Epidermal melanocyte (primary cell): ENCODE measurements at regions not wholly inside any gene's neighbourhood (a gene's known extent, or its start where the extent isn't known, plus 50 kb on each side); places are given as distances from the start of the nearest gene placed in this dataset.

Experiments
- DNase-seq: peaks from one replicate; pipeline ENCODE4 v3.0.0; 2011; ENCODE audit warnings: low spot score; ENCODE audit not compliant: insufficient read length

DNA sequence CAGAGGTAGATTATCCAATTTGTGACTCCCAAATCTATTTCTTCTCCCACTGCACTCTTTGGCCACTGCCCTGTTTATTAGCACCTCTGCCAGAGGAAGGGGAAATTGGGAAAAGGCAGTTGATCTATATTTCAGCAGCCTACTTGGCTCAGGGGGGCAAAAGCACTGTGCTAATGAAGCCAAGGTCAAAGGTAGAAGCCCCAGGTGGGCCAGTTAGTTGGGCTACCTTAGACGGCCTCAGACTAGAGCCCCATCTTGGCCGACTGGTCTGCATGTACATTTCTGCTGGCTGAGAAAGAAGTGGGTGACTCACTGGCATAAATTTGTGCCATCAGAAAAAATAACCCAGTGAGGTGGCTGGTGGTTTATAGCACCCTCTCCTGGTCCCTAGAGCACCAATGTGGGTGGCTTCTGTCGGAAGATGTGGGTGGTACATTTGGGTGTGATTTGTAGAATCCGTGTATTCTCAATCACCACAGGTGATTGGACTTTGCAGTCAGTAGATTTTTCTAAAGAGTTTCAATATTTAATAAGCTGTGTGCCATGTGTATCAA is 293.3 kb upstream of the MKI67 start:
- DNase-seq, result no peak

GRCh38 chr10:128420623-128421022 is 294.4 kb upstream of the MKI67 start:
- no peak for DNase-seq

DNA sequence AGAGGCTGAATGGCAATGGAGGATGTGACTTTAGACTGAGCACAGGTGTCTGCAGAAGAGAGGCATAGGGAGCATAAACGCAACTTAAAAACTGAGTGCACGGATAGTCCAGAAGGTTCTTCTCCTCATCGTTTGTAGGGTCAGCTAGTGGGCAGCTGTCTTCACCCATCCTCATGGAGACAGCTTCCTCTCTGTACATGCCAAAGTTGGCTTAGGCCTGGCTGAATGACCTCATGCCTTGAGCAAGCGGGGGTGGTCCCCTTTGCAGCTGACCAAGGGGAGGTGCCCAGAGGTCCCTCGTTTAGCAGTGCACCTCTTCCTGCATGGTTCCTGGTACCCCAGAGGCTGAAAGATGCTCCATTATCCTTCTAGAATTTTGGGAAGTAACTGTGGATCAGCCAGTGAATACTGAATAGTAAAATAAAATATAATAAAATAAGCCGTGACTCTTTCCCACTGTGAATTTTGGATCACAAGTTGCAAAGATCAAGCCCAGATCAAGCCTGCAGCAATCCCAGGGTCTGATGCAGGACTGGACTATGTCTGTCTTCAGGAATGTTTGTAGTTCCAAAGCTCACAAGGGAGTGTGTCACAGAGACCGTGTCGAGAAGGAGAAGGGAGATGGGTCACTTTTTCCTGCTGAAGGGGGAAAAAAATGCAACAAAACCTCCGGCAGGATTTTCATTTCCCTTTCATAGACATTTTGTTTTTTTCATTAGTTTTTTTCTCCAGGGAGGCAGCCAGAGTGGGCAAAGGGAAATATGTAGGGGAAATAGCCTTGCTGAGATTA is 295.3 kb upstream of the MKI67 start:
- no peak for DNase-seq

GRCh38 chr10:128422190-128422589 is 296.0 kb upstream of the MKI67 start:
- DNase-seq, result no peak

GRCh38 chr10:128422999-128423398 is 296.8 kb upstream of the MKI67 start:
- DNase-seq, result no peak

GRCh38 chr10:128429321-128429720 is 303.1 kb upstream of the MKI67 start:
- DNase-seq, result no peak

DNA sequence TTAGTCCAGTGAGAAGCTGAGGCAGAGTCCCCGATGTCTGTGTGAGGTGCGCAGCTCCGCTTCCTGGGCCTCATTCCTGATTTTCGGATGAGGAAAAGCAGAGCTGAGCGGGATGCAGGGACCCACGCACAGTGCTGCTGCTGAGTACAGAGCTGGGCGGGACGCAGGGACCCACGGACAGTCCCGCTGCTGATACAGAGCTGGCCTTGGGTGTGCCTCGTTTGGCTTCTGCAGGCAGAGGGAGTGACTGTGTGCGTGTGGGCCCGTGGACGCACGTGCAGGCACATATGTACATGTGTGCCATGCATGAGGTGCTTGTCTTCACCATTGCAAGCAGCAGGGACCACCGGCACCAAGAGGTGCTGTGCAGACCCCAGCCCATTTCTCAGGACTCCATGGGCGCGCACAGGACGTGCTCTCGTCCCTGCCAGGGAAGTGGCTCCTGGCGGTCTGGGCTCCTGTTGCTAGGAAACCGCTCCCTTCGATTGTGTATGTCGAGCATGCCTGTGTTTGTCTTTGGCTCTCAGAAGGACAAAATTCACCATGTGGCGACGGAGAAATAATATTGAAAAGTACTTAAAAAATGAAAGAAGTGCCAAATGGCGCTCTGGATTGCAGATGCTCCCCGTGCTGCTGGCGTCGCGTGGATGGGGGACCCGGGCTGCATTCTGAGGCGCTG is 303.8 kb upstream of the MKI67 start:
- DNase-seq, result no peak

GRCh38 chr10:128431083-128431482 is 304.9 kb upstream of the MKI67 start:
- no peak for DNase-seq

DNA sequence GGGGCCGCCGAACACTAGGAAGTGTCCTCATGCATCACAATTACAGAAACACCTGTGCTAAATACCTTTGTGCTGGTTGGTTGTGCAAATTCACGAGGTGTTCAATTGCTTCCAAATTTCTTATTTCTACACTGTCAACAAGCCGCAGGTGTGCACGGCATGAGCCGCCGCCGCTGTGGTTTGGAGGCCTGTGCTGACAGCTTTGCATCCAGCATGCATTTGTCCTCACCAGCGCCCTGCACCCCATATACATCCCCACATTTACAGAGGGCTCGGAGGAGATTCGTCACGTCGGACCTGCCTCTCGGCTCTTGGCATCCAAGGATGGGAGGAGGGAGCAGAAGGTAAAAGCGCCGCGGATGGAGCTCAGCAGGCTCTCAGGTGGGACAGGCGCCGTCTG is 305.3 kb upstream of the MKI67 start:
- no peak for DNase-seq

GRCh38 chr10:128432011-128432410 is 305.8 kb upstream of the MKI67 start:
- DNase-seq, result no peak

- DNase-seq, result no peak
Observed at GRCh38 chr10:128432423-128432822, 306.2 kb upstream of the MKI67 start.

DNA sequence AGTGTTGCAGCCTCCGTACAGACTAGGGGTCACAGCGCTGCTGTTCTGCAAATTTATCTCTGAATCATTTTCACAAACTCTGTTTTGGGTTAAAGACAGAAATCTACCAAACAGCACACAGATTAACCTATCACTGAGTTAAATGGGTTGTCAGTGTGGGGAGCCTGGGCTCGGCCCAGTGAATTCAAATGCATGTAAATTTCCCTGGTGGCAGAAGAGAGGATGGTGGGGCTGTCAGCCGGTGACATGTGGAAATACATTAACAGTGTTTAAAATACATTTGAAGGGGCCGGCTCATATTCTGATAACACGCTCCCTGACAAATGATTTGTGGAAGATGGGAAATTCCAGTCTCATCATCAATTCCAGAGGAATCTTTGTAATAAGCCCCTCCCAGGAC is 309.6 kb upstream of the MKI67 start:
- no peak for DNase-seq

DNA sequence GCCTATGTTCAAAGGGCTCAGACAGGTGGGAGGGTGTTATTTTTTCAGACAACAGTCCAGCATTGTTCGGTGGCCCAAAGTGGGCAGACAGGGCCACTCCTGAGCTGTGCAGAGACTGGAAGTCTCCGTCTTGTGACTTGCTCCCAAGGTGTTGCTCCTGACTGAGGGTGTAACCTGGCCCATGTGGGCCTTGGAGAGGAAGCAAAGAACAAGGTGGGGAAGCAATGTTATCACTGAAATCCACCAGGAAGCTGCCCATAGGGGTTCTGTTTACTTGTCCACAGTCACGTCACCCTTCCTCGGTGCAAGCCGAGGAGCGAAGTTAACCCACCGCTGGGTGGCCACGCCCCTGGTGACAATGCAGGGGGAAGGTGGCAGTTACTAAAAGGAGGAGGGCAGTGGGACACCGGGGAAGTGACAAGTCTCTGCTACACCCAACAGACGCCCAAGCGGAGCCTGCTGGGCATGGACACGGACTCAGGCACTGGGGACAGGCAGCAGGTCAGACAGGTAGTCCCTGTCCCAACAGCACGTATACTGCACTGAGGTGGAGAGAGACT is 311.6 kb upstream of the MKI67 start:
- DNase-seq, result no peak

DNA sequence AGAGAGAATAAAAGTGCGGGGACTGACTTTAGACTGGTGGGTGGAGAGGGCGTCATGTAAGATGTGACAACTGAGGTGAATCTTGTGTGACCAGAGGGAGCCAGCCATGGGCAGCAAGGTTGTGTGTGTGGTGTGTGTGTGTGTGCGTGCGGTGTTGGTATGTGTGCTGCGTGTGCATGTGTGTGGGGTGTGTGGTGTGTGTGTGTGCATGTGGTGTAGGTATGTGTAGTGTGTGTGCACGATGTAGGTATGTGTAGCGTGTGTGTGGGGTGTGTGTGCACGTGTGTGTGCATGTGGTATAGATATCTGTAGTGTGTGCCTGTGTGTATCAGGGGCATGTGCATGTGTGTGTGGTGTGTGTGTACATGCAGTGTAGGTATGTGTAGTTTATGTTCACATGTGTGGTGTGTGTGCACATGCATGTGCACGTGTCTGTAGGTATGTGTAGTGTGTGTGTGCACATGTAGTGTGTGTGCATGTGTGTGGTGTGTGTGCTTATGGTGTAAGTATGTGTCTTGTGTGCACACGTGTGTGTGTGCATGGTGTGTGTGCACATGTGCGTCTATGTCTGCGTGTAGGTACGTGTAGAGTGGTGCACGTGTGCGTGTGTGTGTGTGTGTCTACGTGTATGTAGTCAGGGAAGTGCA is 312.3 kb upstream of the MKI67 start:
- no peak for DNase-seq

- DNase-seq, result no peak
Observed at GRCh38 chr10:128440513-128441160, 314.4 kb upstream of the MKI67 start.

GRCh38 chr10:128443925-128444518 is 317.8 kb upstream of the MKI67 start:
- DNase-seq, result no peak

- no peak for DNase-seq
Observed at GRCh38 chr10:128448796-128449195, 322.6 kb upstream of the MKI67 start.

DNA sequence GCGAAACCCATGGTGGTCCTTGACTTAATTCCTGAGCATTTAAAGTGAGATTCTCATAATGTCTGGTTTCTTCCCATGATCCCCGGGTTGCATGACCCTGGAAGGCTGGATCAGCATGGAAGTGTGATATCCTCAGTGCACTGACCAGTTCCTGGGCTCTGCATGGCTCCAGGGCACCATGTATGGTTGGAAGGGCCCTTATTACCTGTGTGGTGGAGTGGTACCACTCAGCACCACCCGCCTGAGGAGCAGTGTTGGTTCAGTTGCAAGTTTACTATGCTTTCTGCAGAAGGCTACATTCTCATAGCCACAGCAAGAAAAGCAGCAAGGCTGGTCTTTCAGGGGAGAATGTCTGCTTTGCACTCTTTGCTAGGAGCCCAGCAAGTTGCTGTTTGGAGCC is 325.7 kb upstream of the MKI67 start:
- no peak for DNase-seq

GRCh38 chr10:128456271-128456670 is 330.0 kb upstream of the MKI67 start:
- DNase-seq, result no peak

DNA sequence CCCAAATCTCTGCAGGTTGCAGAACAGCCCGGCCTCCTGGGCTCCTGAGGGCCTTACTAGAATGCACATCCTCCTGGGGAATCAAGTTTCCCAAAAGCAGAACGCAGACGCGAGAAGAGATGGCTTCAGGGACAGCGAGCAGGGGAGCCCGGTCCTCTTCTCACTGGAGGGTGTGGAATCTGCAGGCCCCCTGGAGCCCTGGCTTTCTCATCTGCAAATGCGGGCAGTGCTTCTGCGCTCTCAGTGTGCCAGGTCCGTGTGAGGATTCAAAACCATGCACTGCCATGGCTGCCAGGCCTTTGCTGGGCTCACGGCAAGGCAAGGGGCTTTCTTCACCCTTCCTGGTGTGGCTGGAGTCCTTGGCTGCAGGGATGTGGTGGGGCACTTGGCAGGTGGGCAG is 330.9 kb upstream of the MKI67 start:
- no peak for DNase-seq

DNA sequence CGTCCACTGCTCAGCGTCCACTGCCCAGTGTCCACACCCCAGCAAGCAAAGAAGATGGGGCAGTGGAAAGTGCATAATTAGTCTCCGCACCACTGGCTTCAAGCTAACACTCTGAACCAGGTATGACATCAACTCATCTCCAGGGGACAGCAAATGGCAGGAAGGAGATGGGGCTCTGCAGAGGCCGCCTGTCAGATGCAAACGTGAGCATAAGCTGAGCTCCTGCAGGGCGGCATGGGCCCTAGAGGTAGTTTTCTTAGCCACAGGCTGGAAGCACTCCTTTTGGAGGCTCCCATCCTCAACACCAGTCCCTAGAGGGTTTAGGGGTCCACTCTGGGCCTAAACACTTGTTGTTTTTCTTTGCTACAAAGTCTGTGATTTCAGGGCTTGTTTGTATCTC is 335.8 kb upstream of the MKI67 start:
- no peak for DNase-seq
